Left forelimb (tissue), 1 donor: ENCODE measurements at regions not wholly inside any gene's neighbourhood (a gene's known extent, or its start where the extent isn't known, plus 50 kb on each side); places are given as distances from the start of the nearest gene placed in this dataset.
"Not testable (repeated sequence)": the region's sequence is repeated elsewhere in the genome, so short reads cannot be mapped to it uniquely, and the experiment has no call there.

Source experiments
- DNase-seq: peaks from one replicate; pipeline ENCODE4 v3.0.0-alpha.2; 2018; ENCODE audit warnings: low spot score

GRCh38 chr3:161914703-161915417 lies 418.3 kb downstream of the OTOL1 start:
- peak; percentile 71 for DNase-seq

GRCh38 chr3:161915418-161915750 lies 418.8 kb downstream of the OTOL1 start:
- DNase-seq = no peak

- no peak for DNase-seq
Measured at GRCh38 chr3:161920196-161920595, 423.6 kb downstream of the OTOL1 start.

GRCh38 chr3:161925749-161926360 lies 429.2 kb downstream of the OTOL1 start:
- no peak for DNase-seq

GRCh38 chr3:161927131-161927530 lies 430.5 kb downstream of the OTOL1 start:
- no peak for DNase-seq

- DNase-seq = peak; percentile 66
Measured at GRCh38 chr3:161939918-161940620, 443.5 kb downstream of the OTOL1 start.

- DNase-seq = no peak
Measured at GRCh38 chr3:161940621-161940965, 444.0 kb downstream of the OTOL1 start.

GRCh38 chr3:161941891-161942290 lies 445.3 kb downstream of the OTOL1 start:
- no peak for DNase-seq

GRCh38 chr3:161943801-161944345 lies 447.3 kb downstream of the OTOL1 start:
- DNase-seq = not testable (repeated sequence)

GRCh38 chr3:161946443-161946960 lies 449.9 kb downstream of the OTOL1 start:
- DNase-seq = no peak

- DNase-seq = no peak
Measured at GRCh38 chr3:161950318-161950868, 453.8 kb downstream of the OTOL1 start.

- DNase-seq = no peak
Measured at GRCh38 chr3:161957467-161957866, 460.9 kb downstream of the OTOL1 start.

GRCh38 chr3:161964857-161965256 lies 468.2 kb downstream of the OTOL1 start:
- DNase-seq = no peak

GRCh38 chr3:161969867-161970266 lies 473.3 kb downstream of the OTOL1 start:
- DNase-seq = no peak

GRCh38 chr3:161975201-161975600 lies 478.6 kb downstream of the OTOL1 start:
- no peak for DNase-seq

- DNase-seq = no peak
Measured at GRCh38 chr3:161977063-161977462, 480.5 kb downstream of the OTOL1 start.

GRCh38 chr3:161977850-161978249 lies 481.2 kb downstream of the OTOL1 start:
- DNase-seq = no peak

GRCh38 chr3:161987933-161988332 lies 491.3 kb downstream of the OTOL1 start:
- DNase-seq = no peak

GRCh38 chr3:161989012-161989411 lies 492.4 kb downstream of the OTOL1 start:
- DNase-seq = no peak

- DNase-seq = no peak
Measured at GRCh38 chr3:161990036-161990435, 493.4 kb downstream of the OTOL1 start.

- DNase-seq = no peak
Measured at GRCh38 chr3:161991901-161992540, 495.4 kb downstream of the OTOL1 start.

- no peak for DNase-seq
Measured at GRCh38 chr3:161999846-162000245, 503.2 kb downstream of the OTOL1 start.
